OCI-LY7 (cell line): ENCODE measurements at regions not wholly inside any gene's neighbourhood (a gene's known extent, or its start where the extent isn't known, plus 50 kb on each side); places are given as distances from the start of the nearest gene placed in this dataset.

Experiments
- CTCF ChIP-seq: fragments of 200-600 bp; sonication (generic); conservative IDR thresholded peaks from 2 replicates; pipeline ENCODE4 v1.5.1; 2014; ENCODE audit warnings: mild to moderate bottlenecking, antibody characterized with exemption, low read length, moderate library complexity, mixed read lengths
- EZH2phosphoT487 ChIP-seq: fragments of 200-600 bp; sonication (generic); IDR thresholded peaks from 2 replicates; pipeline ENCODE4 v1.6.1; 2018; ENCODE audit warnings: low read depth, borderline replicate concordance, mild to moderate bottlenecking, mixed run types, antibody characterized with exemption, low read length, moderate library complexity, mixed read lengths

- TF ChIP-seq CTCF (no peak), EZH2phosphoT487 (no peak)
These were observed 171.8 kb upstream of the FOXF1 start for GRCh38 chr16:86338403-86339115.
